GM18951 (cell line): ENCODE measurements at regions not wholly inside any gene's neighbourhood (a gene's known extent, or its start where the extent isn't known, plus 50 kb on each side); places are given as distances from the start of the nearest gene placed in this dataset.

Source experiments
- POLR2A ChIP-seq: IDR thresholded peaks from 4 replicates; pipeline ENCODE4 v1.6.1; 2011; ENCODE audit warnings: mild to moderate bottlenecking; ENCODE audit not compliant: insufficient read length, insufficient read depth; ENCODE audit errors: extremely low read depth
- in situ Hi-C: fragments of 300-500 bp; cut with MboI; formaldehyde crosslinking; loops from one replicate; pipeline ENCODE4 v1.12.0; 2022; ENCODE audit warnings: low sequenced_read_pairs, mixed read lengths, inconsistent platforms; ENCODE audit not compliant: unreplicated experiment

DNA sequence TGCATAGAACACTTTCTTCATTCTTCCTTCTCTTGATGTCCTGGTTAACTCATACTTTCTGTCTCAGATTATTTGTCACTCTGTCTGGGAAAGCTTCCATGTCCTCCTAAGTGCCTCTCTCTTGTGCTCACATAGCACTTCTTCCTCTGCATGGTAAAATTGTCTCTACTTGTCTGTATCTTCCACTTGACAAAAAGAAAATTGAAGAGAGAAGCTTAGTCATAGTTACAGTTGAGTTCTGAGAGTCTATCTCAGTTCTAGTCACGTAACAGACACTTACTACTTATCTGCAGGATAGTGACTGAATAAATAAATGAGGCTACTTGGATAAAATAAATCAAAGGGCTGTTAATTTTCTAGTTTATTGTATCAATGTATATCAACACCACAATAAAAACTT lies 458.1 kb downstream of the HTR7 start:
- in situ Hi-C loops, result no loop called here
- TF ChIP-seq POLR2A, result no peak

- in situ Hi-C loops, result no loop called here
- no peak for TF ChIP-seq POLR2A
Measured at GRCh38 chr10:90403211-90404000, 454.4 kb downstream of the HTR7 start.

- in situ Hi-C loops, result no loop called here
- TF ChIP-seq POLR2A, result no peak
Measured at GRCh38 chr10:90407131-90407530, 450.7 kb downstream of the HTR7 start.

DNA sequence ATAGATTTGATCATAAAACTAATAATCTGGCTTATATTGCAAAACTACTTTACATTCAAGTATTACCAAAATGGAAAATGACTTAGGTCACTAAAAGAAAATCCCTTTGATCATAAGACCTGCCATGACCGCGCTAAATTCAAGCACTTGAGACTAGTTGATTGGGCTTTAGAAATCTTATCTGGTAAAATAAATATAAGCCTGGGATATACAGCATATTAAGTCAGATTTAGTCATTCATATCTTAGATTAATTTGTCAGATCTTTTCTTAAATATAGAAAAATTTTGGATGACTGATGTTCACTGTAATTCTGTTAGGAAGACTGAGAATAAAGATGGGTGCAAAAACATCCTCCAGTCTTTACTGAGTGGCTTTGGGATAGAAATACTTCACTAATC lies 450.0 kb downstream of the HTR7 start:
- TF ChIP-seq POLR2A, result no peak
- in situ Hi-C loops, result no loop called here

- in situ Hi-C loops, result no loop called here
- TF ChIP-seq POLR2A, result no peak
Measured at GRCh38 chr10:90412582-90412981, 445.3 kb downstream of the HTR7 start.

DNA sequence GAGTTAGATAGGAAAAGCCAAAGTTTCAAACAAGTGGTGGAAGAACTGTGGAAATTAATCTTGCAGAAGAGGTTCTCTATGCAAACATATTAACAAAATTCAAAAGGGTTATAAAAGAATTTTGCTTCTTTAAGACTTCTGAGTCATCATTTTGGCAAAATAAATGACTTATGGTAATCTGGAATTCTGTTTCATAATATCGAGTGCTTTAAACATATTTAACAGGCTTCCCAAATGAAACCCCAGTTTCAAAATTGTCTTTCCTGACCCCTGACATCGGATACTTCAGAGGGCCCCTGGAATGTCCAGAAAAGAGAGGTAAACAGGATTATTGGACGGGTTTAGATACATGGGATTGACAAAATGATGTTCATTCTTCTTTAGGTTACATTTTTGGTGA lies 444.6 kb downstream of the HTR7 start:
- in situ Hi-C loops, result no loop called here
- no peak for TF ChIP-seq POLR2A

DNA sequence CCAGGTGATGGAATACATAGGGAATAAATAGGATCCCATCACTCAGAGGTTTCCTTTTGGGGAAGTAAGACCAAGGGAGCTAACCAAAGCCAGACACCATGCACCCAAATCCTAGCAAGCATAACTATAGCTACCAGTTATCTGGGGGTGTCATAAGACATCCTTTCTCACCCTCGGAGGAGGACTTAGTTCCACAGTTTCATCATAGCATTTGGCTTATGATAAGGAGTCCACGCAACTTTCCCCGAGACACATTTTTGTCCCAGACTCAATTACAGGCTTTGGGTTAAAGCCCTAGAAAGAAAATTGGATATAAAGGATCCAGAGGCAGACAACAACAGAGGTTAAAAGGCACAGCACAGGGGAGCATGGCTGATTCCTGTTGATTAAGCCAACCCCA lies 442.9 kb downstream of the HTR7 start:
- TF ChIP-seq POLR2A, result no peak
- in situ Hi-C loops, result no loop called here

GRCh38 chr10:90417029-90417428 lies 440.8 kb downstream of the HTR7 start:
- no peak for TF ChIP-seq POLR2A
- in situ Hi-C loops, result no loop called here

DNA sequence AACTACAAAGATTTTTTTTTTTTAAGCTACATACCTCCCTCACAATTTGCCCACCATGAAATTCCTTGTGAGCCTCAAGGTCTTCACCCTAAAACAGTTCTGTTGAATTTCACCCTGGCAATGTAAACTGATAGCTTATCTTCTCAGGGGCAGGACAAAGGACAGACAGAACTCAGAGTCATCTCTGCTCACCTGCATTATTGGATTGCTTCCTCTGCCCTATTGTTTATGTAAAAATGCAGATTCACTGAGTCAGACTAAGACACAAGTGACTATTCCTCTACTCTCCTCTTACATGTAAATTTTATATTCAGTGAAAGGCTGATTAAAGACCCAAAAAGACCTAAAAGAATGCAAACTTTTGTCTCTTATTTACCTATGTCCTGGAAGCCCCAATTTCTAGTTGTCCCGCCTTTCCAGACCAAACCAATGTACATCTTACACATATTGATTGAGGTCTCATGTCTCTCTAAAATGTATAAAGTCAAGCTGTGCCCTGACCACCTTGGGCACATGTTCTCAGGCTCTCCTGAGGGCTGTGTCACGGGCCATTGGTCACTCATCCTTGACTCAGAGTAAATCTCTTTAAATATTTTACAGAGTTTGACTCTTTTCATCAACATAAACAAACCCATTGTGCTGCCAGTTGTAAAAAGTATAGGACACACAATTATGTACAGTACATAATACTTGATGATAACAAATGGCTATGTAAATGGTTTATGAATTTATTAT lies 440.2 kb downstream of the HTR7 start:
- TF ChIP-seq POLR2A, result no peak
- in situ Hi-C loops, result no loop called here

- no peak for TF ChIP-seq POLR2A
- in situ Hi-C loops, result no loop called here
Measured at GRCh38 chr10:90418869-90419652, 438.8 kb downstream of the HTR7 start.

DNA sequence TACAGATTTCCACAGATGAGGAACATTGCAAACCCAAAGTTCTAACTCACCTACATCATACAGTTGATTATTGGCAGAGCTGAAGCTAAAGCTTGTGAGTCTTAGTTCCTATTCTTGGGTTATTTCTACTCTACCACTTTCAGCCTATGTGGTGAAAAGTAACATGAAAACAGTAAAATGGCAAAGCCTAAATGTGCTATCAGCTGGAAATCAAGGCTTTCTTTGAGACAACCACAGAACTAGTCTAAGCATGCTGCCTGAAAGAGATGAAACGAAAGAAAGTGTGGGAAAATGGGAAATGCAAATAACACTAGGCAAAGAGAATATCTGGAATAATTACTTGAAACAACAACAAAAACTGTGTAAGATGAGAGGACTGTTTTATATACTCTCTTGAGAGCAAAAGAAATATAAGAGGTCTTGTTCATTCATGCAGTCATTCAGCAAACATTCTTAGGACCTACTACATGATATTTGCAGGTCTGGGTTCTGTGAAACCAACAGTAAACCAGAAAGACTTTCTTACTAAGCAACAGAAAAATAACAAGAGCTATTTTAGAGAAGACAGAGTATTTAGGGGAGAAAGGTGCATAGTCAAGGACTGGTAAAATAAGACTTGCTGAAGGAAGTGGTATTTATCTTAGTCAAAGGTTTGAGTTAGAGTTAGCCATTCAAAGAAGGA lies 437.1 kb downstream of the HTR7 start:
- in situ Hi-C loops, result no loop called here
- no peak for TF ChIP-seq POLR2A

- in situ Hi-C loops, result no loop called here
- TF ChIP-seq POLR2A, result no peak
Measured at GRCh38 chr10:90421874-90422273, 436.0 kb downstream of the HTR7 start.

GRCh38 chr10:90424730-90425129 lies 433.1 kb downstream of the HTR7 start:
- in situ Hi-C loops, result no loop called here
- no peak for TF ChIP-seq POLR2A
